PC-3 (cell line): ENCODE measurements at regions not wholly inside any gene's neighbourhood (a gene's known extent, or its start where the extent isn't known, plus 50 kb on each side); places are given as distances from the start of the nearest gene placed in this dataset.
"Not testable (repeated sequence)": the region's sequence is repeated elsewhere in the genome, so short reads cannot be mapped to it uniquely, and the experiment has no call there.

Experiments used
- ATAC-seq: fragments of 200-7000 bp; cut with Tn5 transposase; 2 replicates; pipeline ENCODE4 v1.9.1; 2020; ENCODE audit warnings: mild to moderate bottlenecking, moderate library complexity
- BruUV-seq: library from RNA; stranded (reverse); fragments of 400-500 nt; replicated peaks from 2 replicates; lab custom pipeline; 2021; lab: Mats Ljungman, UMichigan
- CTCF ChIA-PET: fragments of 300-600 bp; sonication (Branson Sonifier 250); formaldehyde crosslinking; loops from one replicate; lab custom pipeline; 2022; ENCODE audit warnings: antibody characterized with exemption; lab: Charles Lee
- POLR2A ChIA-PET: fragments of 300-600 bp; sonication (Branson Sonifier 250); formaldehyde crosslinking; loops from one replicate; lab custom pipeline; 2022; ENCODE audit warnings: antibody characterized with exemption; ENCODE audit not compliant: unreplicated experiment; lab: Charles Lee
- DNase-seq: peaks from one replicate; pipeline ENCODE4 v3.0.0-alpha.2; 2015
- H2AFZ ChIP-seq: fragments of 300-600 bp; sonication (generic); 2 replicates; pipeline ENCODE4 v1.6.0; 2016; ENCODE audit warnings: antibody characterized with exemption, low read length
- H3F3A ChIP-seq: fragments of 300-600 bp; sonication (generic); one replicate; pipeline ENCODE4 v1.6.0; 2017; ENCODE audit warnings: antibody characterized with exemption, low read length, control low read depth, mild to moderate bottlenecking; ENCODE audit not compliant: unreplicated experiment
- H3K27ac ChIP-seq: fragments of 300-600 bp; sonication (generic); 2 replicates; pipeline ENCODE4 v1.5.1; 2016; ENCODE audit warnings: mild to moderate bottlenecking, low read length
- H3K27me3 ChIP-seq: fragments of 300-600 bp; sonication (generic); 2 replicates; pipeline ENCODE4 v1.6.1; 2016; ENCODE audit warnings: low read length, mixed read lengths
- H3K36me3 ChIP-seq: fragments of 300-600 bp; sonication (generic); 2 replicates; pipeline ENCODE4 v1.6.1; 2016; ENCODE audit warnings: low read depth, mixed run types, low read length, mixed read lengths
- H3K4me1 ChIP-seq: fragments of 300-600 bp; sonication (generic); 2 replicates; pipeline ENCODE4 v1.5.1; 2016; ENCODE audit warnings: low read length; ENCODE audit not compliant: insufficient read depth
- H3K4me2 ChIP-seq: fragments of 300-600 bp; sonication (generic); 2 replicates; pipeline ENCODE4 v1.6.0; 2016; ENCODE audit warnings: low read length
- H3K4me3 ChIP-seq: fragments of 300-600 bp; sonication (generic); 2 replicates; pipeline ENCODE4 v1.5.1; 2016; ENCODE audit warnings: mild to moderate bottlenecking, low read length, mixed read lengths
- H3K79me2 ChIP-seq: fragments of 300-600 bp; sonication (generic); 2 replicates; pipeline ENCODE4 v1.6.1; 2017; ENCODE audit warnings: low read length, mixed read lengths
- H3K9ac ChIP-seq: fragments of 300-600 bp; sonication (generic); 2 replicates; pipeline ENCODE4 v1.6.0; 2016; ENCODE audit warnings: mild to moderate bottlenecking, low read length
- H3K9me2 ChIP-seq: fragments of 300-600 bp; sonication (generic); replicated peaks from 2 replicates; pipeline ENCODE4 v1.6.1; 2016; ENCODE audit warnings: mixed run types, low read length, mixed read lengths
- H3K9me3 ChIP-seq: fragments of 300-600 bp; sonication (generic); 2 replicates; pipeline ENCODE4 v1.6.1; 2016; ENCODE audit warnings: low read length, mixed read lengths
- H4K20me1 ChIP-seq: fragments of 300-600 bp; sonication (generic); 2 replicates; pipeline ENCODE4 v1.6.1; 2016; ENCODE audit warnings: low read length, mixed read lengths
- EZH2 ChIP-seq: fragments of 300-600 bp; sonication (generic); IDR thresholded peaks from one replicate; pipeline ENCODE4 v1.6.1; 2017; ENCODE audit warnings: antibody characterized with exemption, mild to moderate bottlenecking, low read length; ENCODE audit not compliant: unreplicated experiment
- EZH2phosphoT487 ChIP-seq: fragments of 300-600 bp; sonication (generic); IDR thresholded peaks from 2 replicates; pipeline ENCODE4 v1.6.1; 2018; ENCODE audit warnings: mild to moderate bottlenecking, antibody characterized with exemption, low read length, borderline replicate concordance
- intact Hi-C: fragments of 100-400 bp; cut with micrococcal nuclease; formaldehyde crosslinking; loops from 2 replicates; pipeline ENCODE4 v1.9.0; 2023
- TF ChIP-seq, protein P1 (sequence below): fragments of 300-600 bp; sonication (generic); conservative IDR thresholded peaks from 2 replicates; pipeline ENCODE4 v1.5.1; 2017; ENCODE audit warnings: antibody characterized with exemption, low read depth, mild to moderate bottlenecking, low read length

DNA sequence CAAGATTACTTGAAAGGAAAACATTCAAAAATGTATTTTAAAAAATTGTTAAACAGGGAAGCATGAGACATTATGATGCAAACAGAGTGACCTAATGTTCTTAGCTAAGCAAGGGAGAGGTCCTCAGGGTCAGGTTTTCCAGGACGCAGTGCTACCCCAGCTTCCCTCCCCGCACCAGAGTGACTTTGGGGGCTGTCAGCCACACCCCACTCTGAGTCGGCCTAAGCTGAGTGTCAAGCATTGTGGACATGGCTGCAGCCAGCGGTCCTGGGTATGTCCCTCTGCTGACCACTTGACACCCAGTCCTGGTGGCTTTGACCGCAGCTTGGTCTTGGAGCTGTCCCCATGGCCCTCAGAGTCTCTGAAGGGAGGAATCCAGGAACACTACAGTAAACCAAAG is 54.9 kb upstream of the CD93 start:
- peaks cover 43% of the 10 kb centered on the region for H3K4me1 ChIP-seq
- H4K20me1 ChIP-seq: no peaks in the 10 kb centered on the region
- peaks cover 3% of the 10 kb centered on the region for H3F3A ChIP-seq
- no peaks in the 10 kb centered on the region for H3K9me3 ChIP-seq
- intact Hi-C loops: no loop called here
- CTCF ChIA-PET: no interaction called here
- no peaks in the 10 kb centered on the region for H3K79me2 ChIP-seq
- TF ChIP-seq EZH2: no peak
- TF ChIP-seq EZH2phosphoT487: no peak
- TF ChIP-seq, protein P1, sequence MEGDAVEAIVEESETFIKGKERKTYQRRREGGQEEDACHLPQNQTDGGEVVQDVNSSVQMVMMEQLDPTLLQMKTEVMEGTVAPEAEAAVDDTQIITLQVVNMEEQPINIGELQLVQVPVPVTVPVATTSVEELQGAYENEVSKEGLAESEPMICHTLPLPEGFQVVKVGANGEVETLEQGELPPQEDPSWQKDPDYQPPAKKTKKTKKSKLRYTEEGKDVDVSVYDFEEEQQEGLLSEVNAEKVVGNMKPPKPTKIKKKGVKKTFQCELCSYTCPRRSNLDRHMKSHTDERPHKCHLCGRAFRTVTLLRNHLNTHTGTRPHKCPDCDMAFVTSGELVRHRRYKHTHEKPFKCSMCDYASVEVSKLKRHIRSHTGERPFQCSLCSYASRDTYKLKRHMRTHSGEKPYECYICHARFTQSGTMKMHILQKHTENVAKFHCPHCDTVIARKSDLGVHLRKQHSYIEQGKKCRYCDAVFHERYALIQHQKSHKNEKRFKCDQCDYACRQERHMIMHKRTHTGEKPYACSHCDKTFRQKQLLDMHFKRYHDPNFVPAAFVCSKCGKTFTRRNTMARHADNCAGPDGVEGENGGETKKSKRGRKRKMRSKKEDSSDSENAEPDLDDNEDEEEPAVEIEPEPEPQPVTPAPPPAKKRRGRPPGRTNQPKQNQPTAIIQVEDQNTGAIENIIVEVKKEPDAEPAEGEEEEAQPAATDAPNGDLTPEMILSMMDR: no peak
- H3K4me2 ChIP-seq: no peak overlapping the region
- no peaks in the 10 kb centered on the region for H3K36me3 ChIP-seq
- H3K27me3 ChIP-seq: no peaks in the 10 kb centered on the region
- H3K9ac ChIP-seq: no peak overlapping the region
- H3K27ac ChIP-seq: no peak overlapping the region
- no peaks in the 10 kb centered on the region for H3K9me2 ChIP-seq
- H2AFZ ChIP-seq: no peak overlapping the region
- DNase-seq: no peak
- POLR2A ChIA-PET: no interaction called here
- ATAC-seq: no peak
- BruUV-seq: no TSS peak
- no peak overlapping the region for H3K4me3 ChIP-seq

DNA sequence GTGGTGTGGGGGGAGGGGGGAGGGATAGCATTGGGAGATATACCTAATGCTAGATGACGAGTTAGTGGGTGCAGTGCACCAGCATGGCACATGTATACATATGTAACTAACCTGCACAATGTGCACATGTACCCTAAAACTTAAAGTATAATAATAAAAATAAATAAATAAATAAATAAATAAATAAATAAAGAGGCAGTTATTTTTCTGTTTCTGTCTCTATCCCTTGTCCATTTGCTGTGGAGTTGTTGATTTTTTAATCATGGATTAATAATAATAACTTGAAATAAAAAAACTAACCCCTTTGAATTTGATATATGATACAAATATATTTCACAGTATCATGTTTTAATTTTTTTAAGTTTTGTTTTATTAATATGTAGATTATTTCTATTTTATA is 53.9 kb upstream of the CD93 start:
- H3K9me2 ChIP-seq, H3K36me3 ChIP-seq, H3K9me3 ChIP-seq, H3K27ac ChIP-seq, H3K9ac ChIP-seq, H2AFZ ChIP-seq, H3K79me2 ChIP-seq, POLR2A ChIA-PET, H4K20me1 ChIP-seq, H3K27me3 ChIP-seq, H3K4me3 ChIP-seq, H3F3A ChIP-seq, BruUV-seq, CTCF ChIA-PET, intact Hi-C loops, ATAC-seq, H3K4me2 ChIP-seq, DNase-seq: not testable (repeated sequence)
- peaks cover 35% of the 10 kb centered on the region for H3K4me1 ChIP-seq

- Histone ChIP-seq H3K9me2 (no peaks in the 10 kb centered on the region), H3K27ac (no peak overlapping the region), H3K27me3 (no peaks in the 10 kb centered on the region), H3K9me3 (no peaks in the 10 kb centered on the region), H3K36me3 (no peaks in the 10 kb centered on the region), H2AFZ (no peak overlapping the region), H3F3A (peaks cover 3% of the 10 kb centered on the region), H3K4me3 (no peak overlapping the region), H4K20me1 (no peaks in the 10 kb centered on the region), H3K4me2 (no peak overlapping the region), H3K9ac (no peak overlapping the region), H3K79me2 (no peaks in the 10 kb centered on the region), H3K4me1 (peaks cover 30% of the 10 kb centered on the region)
- TF ChIP-seq EZH2phosphoT487: no peak
- no peak for TF ChIP-seq EZH2
- CTCF ChIA-PET: no interaction called here
- no TSS peak for BruUV-seq
- POLR2A ChIA-PET: no interaction called here
- intact Hi-C loops: no loop called here
- ATAC-seq: no peak
- DNase-seq: no peak
Observed at GRCh38 chr20:23139524-23139923, 53.4 kb upstream of the CD93 start.

DNA sequence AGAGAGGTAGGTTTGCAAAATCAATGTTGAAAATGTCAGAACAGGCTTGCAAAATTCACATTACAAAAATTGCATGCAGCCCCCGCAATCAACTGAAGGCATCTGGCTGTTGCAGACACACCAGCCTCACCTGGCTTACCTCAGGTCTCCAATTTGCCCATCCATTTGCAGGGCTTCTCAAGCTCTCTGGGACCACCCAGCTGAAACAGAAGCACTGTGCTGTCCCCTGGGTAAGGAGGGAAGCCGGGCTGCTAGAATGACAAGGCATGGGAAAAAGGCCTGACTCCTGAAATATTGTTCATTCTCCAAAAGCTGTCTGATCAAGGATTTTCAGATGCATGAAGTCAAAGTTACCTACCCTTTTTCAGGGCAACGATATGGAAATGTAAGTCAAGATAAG is 52.6 kb upstream of the CD93 start:
- Histone ChIP-seq H3K79me2 (no peaks in the 10 kb centered on the region), H3F3A (peaks cover 3% of the 10 kb centered on the region), H3K9me3 (no peaks in the 10 kb centered on the region), H3K27me3 (no peaks in the 10 kb centered on the region), H3K4me3 (no peak overlapping the region), H3K27ac (no peak overlapping the region), H3K4me1 (peaks cover 22% of the 10 kb centered on the region), H3K9ac (no peak overlapping the region), H2AFZ (no peak overlapping the region), H3K4me2 (no peak overlapping the region), H3K36me3 (no peaks in the 10 kb centered on the region), H4K20me1 (no peaks in the 10 kb centered on the region), H3K9me2 (no peaks in the 10 kb centered on the region)
- TF ChIP-seq, protein P1: no peak
- no peak for TF ChIP-seq EZH2
- TF ChIP-seq EZH2phosphoT487: no peak
- intact Hi-C loops: no loop called here
- no peak for DNase-seq
- BruUV-seq: no TSS peak
- ChIA-PET CTCF (no interaction called here), POLR2A (no interaction called here)
- no peak for ATAC-seq
